Osteoblast (primary cell): ENCODE measurements at regions not wholly inside any gene's neighbourhood (a gene's known extent, or its start where the extent isn't known, plus 50 kb on each side); places are given as distances from the start of the nearest gene placed in this dataset.

Experiments used
- DNase-seq: peaks from one replicate; pipeline ENCODE4 v3.0.0; 2011; ENCODE audit warnings: low spot score, mixed read lengths; ENCODE audit not compliant: insufficient read length; ENCODE audit errors: missing footprints
- H2AFZ ChIP-seq: 2 replicates; pipeline ENCODE4 v1.6.0; 2011; ENCODE audit warnings: mild to moderate bottlenecking, low read length
- H3K27ac ChIP-seq: 2 replicates; pipeline ENCODE4 v1.5.1; 2011; ENCODE audit warnings: mild to moderate bottlenecking, low read depth, low read length, moderate library complexity
- H3K27me3 ChIP-seq: 2 replicates; pipeline ENCODE4 v1.6.0; 2012; ENCODE audit warnings: mild to moderate bottlenecking, control low read depth, inconsistent platforms, low read length, moderate library complexity; ENCODE audit not compliant: insufficient read depth
- H3K36me3 ChIP-seq: 2 replicates; pipeline ENCODE4 v1.5.1; 2011; ENCODE audit warnings: mild to moderate bottlenecking, low read length, control low read depth, moderate library complexity; ENCODE audit not compliant: insufficient read depth
- H3K4me1 ChIP-seq: 2 replicates; pipeline ENCODE4 v1.5.1; 2011; ENCODE audit warnings: mild to moderate bottlenecking, low read length, control low read depth, moderate library complexity; ENCODE audit not compliant: insufficient read depth
- H3K4me2 ChIP-seq: 2 replicates; pipeline ENCODE4 v1.6.0; 2011; ENCODE audit warnings: mild to moderate bottlenecking, low read length; ENCODE audit not compliant: insufficient read depth
- H3K4me3 ChIP-seq: fragments of 200-600 bp; sonication (generic); 3 replicates; pipeline ENCODE4 v1.5.1; 2012; ENCODE audit warnings: mild to moderate bottlenecking, low read length, inconsistent platforms; ENCODE audit not compliant: insufficient read depth
- H3K79me2 ChIP-seq: 2 replicates; pipeline ENCODE4 v1.6.0; 2012; ENCODE audit warnings: mild to moderate bottlenecking, low read length, control low read depth, inconsistent platforms; ENCODE audit not compliant: insufficient read depth
- H3K9me3 ChIP-seq: 2 replicates; pipeline ENCODE4 v1.5.1; 2011; ENCODE audit warnings: low read depth, low read length, control low read depth
- H4K20me1 ChIP-seq: 2 replicates; pipeline ENCODE4 v1.6.0; 2012; ENCODE audit warnings: mild to moderate bottlenecking, low read length, control low read depth; ENCODE audit not compliant: insufficient read depth
- TF ChIP-seq, protein P1 (sequence below): IDR thresholded peaks from 2 replicates; pipeline ENCODE4 v1.5.1; 2011; ENCODE audit warnings: mild to moderate bottlenecking, low read depth, low read length, moderate library complexity; ENCODE audit errors: extremely low read depth

GRCh38 chr1:114335273-114335672, 175.7 kb downstream of the TRIM33 start:
- H4K20me1 ChIP-seq = no peaks in the 10 kb centered on the region
- no peaks in the 10 kb centered on the region for H3K79me2 ChIP-seq
- H2AFZ ChIP-seq = no peak overlapping the region
- H3K36me3 ChIP-seq = no peaks in the 10 kb centered on the region
- no peaks in the 10 kb centered on the region for H3K4me1 ChIP-seq
- H3K4me3 ChIP-seq = no peak overlapping the region
- peaks cover 9% of the 10 kb centered on the region for H3K27me3 ChIP-seq
- no peaks in the 10 kb centered on the region for H3K9me3 ChIP-seq
- H3K27ac ChIP-seq = no peak overlapping the region
- TF ChIP-seq, protein P1, sequence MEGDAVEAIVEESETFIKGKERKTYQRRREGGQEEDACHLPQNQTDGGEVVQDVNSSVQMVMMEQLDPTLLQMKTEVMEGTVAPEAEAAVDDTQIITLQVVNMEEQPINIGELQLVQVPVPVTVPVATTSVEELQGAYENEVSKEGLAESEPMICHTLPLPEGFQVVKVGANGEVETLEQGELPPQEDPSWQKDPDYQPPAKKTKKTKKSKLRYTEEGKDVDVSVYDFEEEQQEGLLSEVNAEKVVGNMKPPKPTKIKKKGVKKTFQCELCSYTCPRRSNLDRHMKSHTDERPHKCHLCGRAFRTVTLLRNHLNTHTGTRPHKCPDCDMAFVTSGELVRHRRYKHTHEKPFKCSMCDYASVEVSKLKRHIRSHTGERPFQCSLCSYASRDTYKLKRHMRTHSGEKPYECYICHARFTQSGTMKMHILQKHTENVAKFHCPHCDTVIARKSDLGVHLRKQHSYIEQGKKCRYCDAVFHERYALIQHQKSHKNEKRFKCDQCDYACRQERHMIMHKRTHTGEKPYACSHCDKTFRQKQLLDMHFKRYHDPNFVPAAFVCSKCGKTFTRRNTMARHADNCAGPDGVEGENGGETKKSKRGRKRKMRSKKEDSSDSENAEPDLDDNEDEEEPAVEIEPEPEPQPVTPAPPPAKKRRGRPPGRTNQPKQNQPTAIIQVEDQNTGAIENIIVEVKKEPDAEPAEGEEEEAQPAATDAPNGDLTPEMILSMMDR = no peak
- DNase-seq = no peak
- no peak overlapping the region for H3K4me2 ChIP-seq

DNA sequence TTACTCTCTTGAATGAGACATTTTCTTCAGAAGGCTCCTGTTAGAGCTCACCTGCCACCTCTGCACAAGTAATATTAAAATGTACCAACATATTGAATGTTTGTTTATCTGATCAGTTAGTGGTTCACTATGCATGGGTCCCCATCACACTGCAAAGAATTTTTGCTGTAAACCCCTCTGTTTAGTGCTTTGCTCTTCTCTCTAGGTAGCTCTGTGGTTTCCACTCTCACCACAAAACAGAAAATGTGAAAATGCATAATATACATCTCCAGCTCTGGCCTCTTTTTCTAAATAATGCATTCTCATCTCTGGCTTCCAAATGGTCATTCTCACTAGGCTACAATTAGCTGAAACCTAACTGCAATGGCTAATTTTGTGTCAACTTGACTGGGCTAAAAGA, 176.7 kb downstream of the TRIM33 start:
- Histone ChIP-seq H3K79me2 (no peaks in the 10 kb centered on the region), H3K4me1 (no peaks in the 10 kb centered on the region), H3K4me2 (no peak overlapping the region), H3K9me3 (no peaks in the 10 kb centered on the region), H3K4me3 (no peak overlapping the region), H2AFZ (no peak overlapping the region), H3K27me3 (peaks cover 16% of the 10 kb centered on the region), H4K20me1 (no peaks in the 10 kb centered on the region), H3K36me3 (no peaks in the 10 kb centered on the region), H3K27ac (no peak overlapping the region)
- TF ChIP-seq, protein P1 = no peak
- DNase-seq = no peak

- no peaks in the 10 kb centered on the region for H3K4me1 ChIP-seq
- H3K27me3 ChIP-seq = peaks cover 16% of the 10 kb centered on the region
- H3K36me3 ChIP-seq = no peaks in the 10 kb centered on the region
- no peak overlapping the region for H2AFZ ChIP-seq
- H4K20me1 ChIP-seq = no peaks in the 10 kb centered on the region
- H3K4me2 ChIP-seq = no peak overlapping the region
- no peak for DNase-seq
- TF ChIP-seq, protein P1 = no peak
- no peaks in the 10 kb centered on the region for H3K9me3 ChIP-seq
- no peak overlapping the region for H3K27ac ChIP-seq
- H3K79me2 ChIP-seq = no peaks in the 10 kb centered on the region
- H3K4me3 ChIP-seq = no peak overlapping the region
These were observed 177.3 kb downstream of the TRIM33 start for GRCh38 chr1:114333690-114334089.

DNA sequence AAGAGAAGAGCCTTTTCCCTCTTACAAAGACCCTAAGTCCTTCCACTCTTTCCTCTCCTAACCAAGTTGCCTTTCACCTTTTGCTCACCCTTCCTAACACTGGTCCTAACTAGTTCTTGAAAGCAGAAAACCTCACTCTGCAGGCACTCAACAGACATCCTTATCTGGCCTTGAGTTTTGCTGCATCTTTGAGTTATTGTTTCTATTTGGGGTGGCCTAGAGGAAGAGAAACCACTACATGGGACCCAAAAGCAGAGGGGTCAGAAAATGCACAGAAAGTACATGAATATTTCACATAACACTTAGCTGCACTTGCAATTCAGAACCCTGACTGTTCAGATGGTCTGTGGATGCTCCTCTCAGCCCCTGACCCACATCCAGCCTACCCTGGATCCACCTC, 178.3 kb upstream of the SYT6 start:
- DNase-seq = no peak
- Histone ChIP-seq H3K79me2 (no peaks in the 10 kb centered on the region), H3K4me2 (no peak overlapping the region), H2AFZ (no peak overlapping the region), H3K27me3 (peaks cover 16% of the 10 kb centered on the region), H3K4me1 (no peaks in the 10 kb centered on the region), H3K27ac (no peak overlapping the region), H3K36me3 (no peaks in the 10 kb centered on the region), H3K4me3 (no peak overlapping the region), H3K9me3 (no peaks in the 10 kb centered on the region), H4K20me1 (no peaks in the 10 kb centered on the region)
- TF ChIP-seq, protein P1 = no peak
